Subcutaneous abdominal adipose tissue (tissue), 5 donors: ENCODE measurements at regions not wholly inside any gene's neighbourhood (a gene's known extent, or its start where the extent isn't known, plus 50 kb on each side); places are given as distances from the start of the nearest gene placed in this dataset.

ENCODE experiments used
- H3K27ac ChIP-seq: one replicate; pipeline ENCODE4 v1.7.0; 2013; ENCODE audit warnings: low read depth, mild to moderate bottlenecking, inconsistent platforms, low read length, moderate library complexity
- H3K27me3 ChIP-seq, 5 donors: one replicate each; pipeline ENCODE4 v1.7.0; 2013; ENCODE audit warnings: low read length in 5 of 5, inconsistent platforms in 1 of 5; ENCODE audit not compliant: control insufficient read depth in 5 of 5, insufficient read depth in 4 of 5
- H3K36me3 ChIP-seq, 5 donors: one replicate each; pipeline ENCODE4 v1.7.0; 2013; ENCODE audit warnings: low read length in 5 of 5; ENCODE audit not compliant: control insufficient read depth in 5 of 5, insufficient read depth in 5 of 5
- H3K4me1 ChIP-seq, 5 donors: one replicate each; pipeline ENCODE4 v1.7.0; 2013; ENCODE audit warnings: low read length in 5 of 5, mild to moderate bottlenecking in 3 of 5, moderate library complexity in 1 of 5; ENCODE audit not compliant: control insufficient read depth in 5 of 5, insufficient read depth in 5 of 5
- H3K4me3 ChIP-seq, 5 donors: one replicate each; pipeline ENCODE4 v1.7.0; 2013; ENCODE audit warnings: low read length in 5 of 5, low read depth in 1 of 5
- H3K9ac ChIP-seq, 5 donors: one replicate each; pipeline ENCODE4 v1.7.0; 2013; ENCODE audit warnings: low read length in 5 of 5, mild to moderate bottlenecking in 4 of 5, moderate library complexity in 3 of 5
- H3K9me3 ChIP-seq, 5 donors: one replicate each; pipeline ENCODE4 v1.7.0; 2013; ENCODE audit warnings: low read length in 5 of 5; ENCODE audit not compliant: control insufficient read depth in 5 of 5
- donor health status: healthy.
- donor health status: healthy.
- donor health status: healthy.
- donor health status: healthy.
- donor health status: healthy.

DNA sequence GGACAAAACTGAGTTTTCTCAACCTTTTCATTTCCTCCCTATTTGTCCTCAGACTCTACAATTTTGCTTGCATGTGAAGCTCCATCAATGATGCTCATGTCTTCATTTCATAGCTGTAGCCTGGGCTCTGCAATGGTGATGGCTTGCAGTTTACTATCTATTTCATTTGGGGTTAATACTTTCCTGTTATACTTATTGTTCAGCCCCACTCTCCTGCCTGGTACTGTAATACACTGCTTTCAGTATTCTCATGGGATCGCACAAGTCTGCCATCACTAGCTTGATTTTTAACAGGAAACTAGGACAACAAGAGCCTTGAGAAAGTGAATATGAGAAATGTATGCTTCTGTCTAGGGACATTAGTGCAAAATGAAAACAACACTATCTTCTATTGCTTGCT is 84.2 kb upstream of the SEMA6A start:
- Histone ChIP-seq H3K27ac (no peak overlapping the region), H3K4me1 (no peaks in the 10 kb centered on the region), H3K4me3 (no peak overlapping the region), H3K27me3 (no peaks in the 10 kb centered on the region), H3K9ac (no peak overlapping the region), H3K9me3 (peaks cover 2 to 14% (median 8%) of the 10 kb centered on the region in 5 donors), H3K36me3 (no peaks in the 10 kb centered on the region)

DNA sequence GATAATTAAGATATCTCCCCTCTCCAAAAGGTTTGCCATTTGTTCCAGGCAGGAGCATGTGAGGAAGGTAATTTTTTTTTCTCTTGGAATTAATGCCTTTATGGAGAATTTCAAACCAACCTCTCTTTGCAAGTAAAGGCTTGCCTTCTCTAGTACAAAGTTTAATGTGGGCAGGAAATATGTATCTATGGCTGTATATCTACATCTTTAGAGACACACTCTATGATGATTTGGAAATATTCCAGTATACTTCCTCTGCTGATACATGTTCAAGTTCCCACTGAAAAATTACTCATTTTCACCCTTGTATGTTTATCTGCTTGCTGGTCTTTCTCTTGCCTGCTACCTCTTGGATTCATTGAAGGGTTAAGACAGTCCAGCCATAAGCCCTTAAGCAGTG is 83.5 kb upstream of the SEMA6A start:
- Histone ChIP-seq H3K9ac (no peak overlapping the region), H3K4me3 (no peak overlapping the region), H3K36me3 (no peaks in the 10 kb centered on the region), H3K4me1 (no peaks in the 10 kb centered on the region), H3K27ac (no peak overlapping the region), H3K9me3 (peaks cover 2 to 14% (median 8%) of the 10 kb centered on the region in 5 donors), H3K27me3 (no peaks in the 10 kb centered on the region)

DNA sequence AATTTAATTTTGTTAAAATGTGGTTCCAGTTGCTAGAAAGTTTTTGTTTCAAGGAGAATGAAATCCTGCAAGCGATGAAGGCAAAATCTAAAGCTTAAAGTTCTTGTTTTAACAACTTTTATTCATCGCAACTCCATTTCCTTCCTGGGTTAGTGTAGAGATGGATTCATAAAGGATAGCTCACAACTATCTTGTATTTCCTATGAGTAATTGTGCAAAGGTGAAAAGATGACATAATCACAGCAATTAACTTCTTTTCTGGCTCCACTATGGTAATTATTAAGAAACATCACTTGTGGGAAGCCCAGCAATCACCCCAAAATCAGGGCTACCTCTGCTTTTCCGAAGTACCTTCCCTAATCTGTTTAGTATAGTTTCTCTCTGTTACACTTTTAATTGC is 80.8 kb upstream of the SEMA6A start:
- no peaks in the 10 kb centered on the region for H3K27me3 ChIP-seq
- H3K27ac ChIP-seq: no peak overlapping the region
- no peaks in the 10 kb centered on the region for H3K36me3 ChIP-seq
- no peak overlapping the region for H3K4me3 ChIP-seq
- H3K9me3 ChIP-seq: peaks cover 0 to 2% (median 0%) of the 10 kb centered on the region in 5 donors
- no peak overlapping the region for H3K9ac ChIP-seq
- peaks cover 0 to 8% (median 5%) of the 10 kb centered on the region in 5 donors for H3K4me1 ChIP-seq

DNA sequence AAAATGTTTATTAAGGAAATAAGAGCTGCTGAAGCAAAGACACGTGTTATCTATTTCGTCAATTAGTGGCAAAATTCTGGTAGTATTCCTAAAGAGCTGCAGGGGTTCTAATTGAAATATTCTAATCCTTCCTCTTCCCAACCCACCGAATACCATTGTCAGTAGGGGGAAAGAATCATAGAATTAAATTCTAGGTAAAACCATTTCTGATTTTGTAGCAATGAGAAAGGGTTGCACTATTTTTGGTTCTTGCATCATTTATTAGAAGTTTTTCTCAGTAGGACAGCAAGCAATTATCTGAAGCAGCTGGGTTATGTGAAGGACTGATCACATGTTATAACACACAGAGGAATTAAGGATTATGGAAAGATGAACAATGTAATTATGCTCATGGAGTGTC is 80.3 kb upstream of the SEMA6A start:
- Histone ChIP-seq H3K4me1 (peaks cover 0 to 8% (median 5%) of the 10 kb centered on the region in 5 donors), H3K36me3 (no peaks in the 10 kb centered on the region), H3K9ac (no peak overlapping the region), H3K9me3 (no peaks in the 10 kb centered on the region), H3K27ac (no peak overlapping the region), H3K4me3 (no peak overlapping the region), H3K27me3 (no peaks in the 10 kb centered on the region)

DNA sequence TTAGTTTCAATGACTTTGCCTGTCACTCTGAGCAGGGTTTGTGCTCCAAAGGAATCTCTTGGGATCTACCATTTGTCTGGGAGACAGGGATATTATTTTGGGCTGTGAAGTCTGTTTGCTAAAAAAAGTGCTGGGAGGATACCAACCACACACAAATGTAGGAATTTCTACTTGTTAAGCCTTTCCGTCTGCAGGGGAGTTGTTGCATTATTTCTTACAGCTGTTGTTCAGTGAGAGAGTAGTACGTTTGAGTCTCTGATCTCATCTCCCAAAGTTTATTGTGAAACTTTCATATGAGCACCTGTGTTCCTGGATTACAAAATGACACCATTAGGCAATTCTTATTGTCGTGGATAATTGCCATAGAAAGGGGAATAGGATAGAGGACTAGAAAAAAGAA is 78.3 kb upstream of the SEMA6A start:
- Histone ChIP-seq H3K4me3 (no peak overlapping the region), H3K9me3 (no peaks in the 10 kb centered on the region), H3K36me3 (no peaks in the 10 kb centered on the region), H3K27ac (no peak overlapping the region), H3K4me1 (peaks cover 0 to 8% (median 5%) of the 10 kb centered on the region in 5 donors), H3K9ac (no peak overlapping the region), H3K27me3 (no peaks in the 10 kb centered on the region)

DNA sequence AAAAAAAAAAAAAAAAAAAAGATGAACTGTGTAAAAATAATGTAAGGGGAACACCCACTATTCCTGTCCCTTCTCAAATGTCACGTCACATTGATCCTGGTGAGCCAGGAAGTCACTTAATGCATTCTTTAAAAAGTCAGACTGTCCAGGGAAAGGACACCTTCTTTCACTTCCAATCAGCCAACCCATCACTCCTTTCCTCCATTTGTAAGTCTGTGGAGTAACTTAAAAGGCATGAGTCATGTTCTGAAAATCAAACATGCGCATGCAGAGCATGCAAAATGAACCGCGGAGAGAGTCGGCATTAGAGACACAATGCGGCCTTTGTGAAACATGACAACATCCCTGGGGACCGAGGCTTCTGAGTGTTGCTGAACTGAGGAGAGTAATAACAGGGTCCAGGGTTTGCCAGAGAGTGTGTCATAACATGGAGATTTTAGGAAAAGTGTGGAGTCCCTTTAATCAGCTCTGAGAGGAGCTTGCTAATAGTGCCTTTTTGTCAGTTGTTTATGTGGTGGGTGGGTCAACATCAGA is 77.6 kb upstream of the SEMA6A start:
- Histone ChIP-seq H3K4me1 (peaks cover 0 to 8% (median 5%) of the 10 kb centered on the region in 5 donors), H3K27me3 (no peaks in the 10 kb centered on the region), H3K9me3 (no peaks in the 10 kb centered on the region), H3K27ac (no peak overlapping the region), H3K9ac (no peak overlapping the region), H3K4me3 (no peak overlapping the region), H3K36me3 (no peaks in the 10 kb centered on the region)

DNA sequence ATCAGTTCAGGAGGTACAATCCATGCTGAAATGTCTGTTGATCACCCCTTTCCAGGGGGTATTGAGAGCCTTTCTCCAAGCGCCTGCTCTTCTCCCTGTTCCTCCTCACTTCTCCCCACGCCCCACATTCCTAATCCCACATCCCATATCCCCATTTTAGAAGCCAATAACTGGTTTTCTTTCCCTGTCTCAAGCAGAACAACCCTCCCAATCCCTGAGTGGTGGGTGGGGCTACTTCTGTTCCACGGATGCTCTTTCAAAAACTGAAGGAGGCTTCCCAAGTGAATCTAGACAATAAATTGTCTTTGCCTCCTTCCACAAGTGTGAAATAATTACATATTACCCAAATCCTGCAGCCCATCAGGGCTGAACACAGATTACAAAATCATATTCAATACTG is 77.0 kb upstream of the SEMA6A start:
- H3K36me3 ChIP-seq: no peaks in the 10 kb centered on the region
- no peak overlapping the region for H3K9ac ChIP-seq
- H3K27me3 ChIP-seq: no peaks in the 10 kb centered on the region
- no peak overlapping the region for H3K27ac ChIP-seq
- H3K4me1 ChIP-seq: peaks cover 0 to 8% (median 5%) of the 10 kb centered on the region in 5 donors
- no peaks in the 10 kb centered on the region for H3K9me3 ChIP-seq
- no peak overlapping the region for H3K4me3 ChIP-seq

DNA sequence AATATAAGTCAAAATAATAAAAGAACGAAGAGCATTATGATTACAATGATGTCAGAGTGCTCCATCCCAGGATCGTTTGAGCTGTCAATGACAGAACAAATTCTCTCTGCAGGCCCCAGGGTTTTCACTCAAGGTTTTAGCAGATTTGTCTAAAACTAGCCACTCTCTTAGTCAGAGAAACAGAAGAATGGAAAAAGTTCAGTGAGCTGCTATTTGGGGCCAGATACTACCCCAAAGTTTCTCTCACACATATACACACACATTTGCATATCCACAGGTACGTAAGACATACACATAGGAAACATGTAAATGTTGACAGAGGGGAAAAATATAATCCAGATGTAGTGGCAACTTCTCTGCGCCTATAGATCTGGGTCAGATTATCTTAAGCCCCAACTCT is 76.3 kb upstream of the SEMA6A start:
- Histone ChIP-seq H3K4me1 (peaks cover 0 to 8% (median 5%) of the 10 kb centered on the region in 5 donors), H3K9ac (no peak overlapping the region), H3K27me3 (no peaks in the 10 kb centered on the region), H3K4me3 (no peak overlapping the region), H3K27ac (no peak overlapping the region), H3K9me3 (no peaks in the 10 kb centered on the region), H3K36me3 (no peaks in the 10 kb centered on the region)

DNA sequence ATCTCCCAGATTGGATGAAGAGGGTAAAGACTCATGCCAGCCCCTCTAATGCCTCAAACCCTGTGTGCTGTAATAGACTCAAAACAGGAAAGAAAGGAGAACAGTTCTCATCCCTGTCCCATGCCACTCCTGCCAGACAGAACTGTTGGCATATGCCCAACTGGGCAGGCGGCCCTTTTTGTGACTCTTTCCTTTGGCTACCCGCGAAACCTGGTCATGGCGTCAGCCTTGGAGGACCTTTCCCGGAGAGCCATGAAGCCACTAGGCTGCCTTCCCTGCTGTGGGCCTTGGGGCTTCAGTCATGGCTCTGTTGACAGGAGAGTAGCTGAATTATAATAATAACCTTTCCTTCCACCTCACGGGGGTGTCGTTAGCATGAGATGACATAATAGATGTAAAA is 75.9 kb upstream of the SEMA6A start:
- no peaks in the 10 kb centered on the region for H3K9me3 ChIP-seq

DNA sequence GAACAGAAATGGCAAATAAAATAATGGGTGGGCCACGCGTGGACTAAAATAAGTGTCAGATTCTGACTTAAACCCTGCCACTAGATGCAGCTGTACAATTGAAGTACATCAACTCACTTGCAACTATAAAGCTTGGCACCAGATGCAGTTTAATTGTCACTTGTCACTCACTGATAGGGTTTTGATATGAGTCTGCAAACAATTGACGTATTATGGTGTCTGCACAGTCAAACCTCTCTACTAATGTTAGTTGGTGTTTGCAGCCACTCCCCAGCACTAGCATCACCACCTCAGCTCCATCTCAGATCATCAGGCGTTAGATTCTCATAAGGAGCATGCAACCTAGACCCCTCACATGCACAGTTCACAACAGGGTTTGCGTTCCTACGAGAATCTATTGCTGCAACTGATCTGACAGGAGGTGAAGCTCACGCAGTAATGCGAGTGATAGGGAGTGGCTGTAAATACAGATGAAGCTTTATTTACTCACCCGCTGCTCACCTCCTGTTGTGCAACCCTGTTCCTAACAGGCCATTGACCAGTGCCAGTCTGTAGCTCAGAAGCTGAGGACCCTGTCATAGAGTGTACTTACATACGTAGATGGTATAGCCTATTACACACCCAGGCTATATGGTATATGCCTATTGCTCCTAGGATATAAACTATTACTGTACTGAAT is 72.1 kb upstream of the SEMA6A start:
- no peaks in the 10 kb centered on the region for H3K9me3 ChIP-seq
- no peaks in the 10 kb centered on the region for H3K4me1 ChIP-seq
- no peaks in the 10 kb centered on the region for H3K36me3 ChIP-seq
- no peak overlapping the region for H3K9ac ChIP-seq
- no peak overlapping the region for H3K4me3 ChIP-seq
- H3K27ac ChIP-seq: no peak overlapping the region
- no peaks in the 10 kb centered on the region for H3K27me3 ChIP-seq

More for the DNA sequence above, 75.9 kb upstream of the SEMA6A start:
- Histone ChIP-seq H3K4me1 (peaks cover 0 to 8% (median 5%) of the 10 kb centered on the region in 5 donors), H3K4me3 (no peak overlapping the region), H3K36me3 (no peaks in the 10 kb centered on the region), H3K9ac (no peak overlapping the region), H3K27ac (no peak overlapping the region), H3K27me3 (no peaks in the 10 kb centered on the region)
